NCI-H1417 (cell line): ENCODE measurements at regions not wholly inside any gene's neighbourhood (a gene's known extent, or its start where the extent isn't known, plus 50 kb on each side); places are given as distances from the start of the nearest gene placed in this dataset.

ENCODE experiments used
- DNase-seq, 3 experiments: peaks; one replicate each; lab custom pipeline; 2025; lab: John Stamatoyannopoulos, UW

- DNase-seq: no peak
Observed at GRCh38 chr18:78207942-78208341, 771.7 kb upstream of the SALL3 start.

- DNase-seq: no peak
Observed at GRCh38 chr18:78208461-78208860, 771.2 kb upstream of the SALL3 start.

DNA sequence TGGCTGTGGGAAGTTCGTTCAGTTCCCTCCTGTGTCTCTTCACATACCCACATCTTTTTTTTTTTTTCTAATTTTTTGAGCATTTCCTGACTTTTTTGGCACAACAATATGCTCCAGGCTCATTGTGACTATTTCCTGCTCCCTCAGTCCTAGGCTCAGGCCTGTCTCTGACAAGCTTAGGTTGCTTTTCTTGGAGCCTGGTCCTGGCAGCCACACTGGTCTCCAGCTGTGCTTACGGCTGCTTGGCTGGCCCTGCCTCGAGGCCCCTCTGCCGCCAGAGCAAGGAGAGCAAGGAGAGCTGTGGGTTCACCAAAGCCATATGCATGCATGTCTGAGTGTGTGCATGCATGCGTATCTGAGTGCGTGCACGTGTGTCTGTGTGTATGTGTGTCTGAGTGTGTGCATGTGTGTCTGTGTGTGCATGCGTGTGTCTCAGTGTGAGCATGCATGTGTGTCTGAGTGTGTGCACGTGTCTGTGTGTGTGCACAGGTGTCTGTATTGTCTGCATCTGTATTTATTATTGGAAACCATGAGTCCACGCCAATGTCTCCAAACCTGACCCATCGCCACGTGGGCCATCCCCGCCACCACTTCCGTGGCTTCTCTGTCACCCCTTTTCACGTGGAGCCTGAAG, 766.1 kb upstream of the SALL3 start:
- no peak for DNase-seq

DNA sequence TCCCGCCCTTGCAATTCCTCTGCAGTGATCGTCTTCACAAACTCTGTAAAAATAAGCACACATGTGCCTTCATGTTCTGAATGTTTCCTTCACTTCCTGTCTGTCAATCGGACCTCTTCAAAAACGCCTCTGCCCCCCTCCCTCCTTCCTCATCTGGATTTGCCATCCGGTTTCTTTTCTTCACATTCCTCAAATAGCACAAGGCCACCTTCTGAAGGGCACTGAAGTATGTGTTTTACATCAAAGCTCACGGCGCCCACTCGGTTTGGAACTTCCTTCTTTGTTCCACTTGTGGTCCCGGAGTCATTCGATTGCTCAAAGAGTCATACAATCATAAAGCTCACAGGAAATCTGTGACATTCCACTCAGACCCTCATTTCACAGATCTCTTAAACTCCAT, 758.1 kb upstream of the SALL3 start:
- DNase-seq: no peak

DNA sequence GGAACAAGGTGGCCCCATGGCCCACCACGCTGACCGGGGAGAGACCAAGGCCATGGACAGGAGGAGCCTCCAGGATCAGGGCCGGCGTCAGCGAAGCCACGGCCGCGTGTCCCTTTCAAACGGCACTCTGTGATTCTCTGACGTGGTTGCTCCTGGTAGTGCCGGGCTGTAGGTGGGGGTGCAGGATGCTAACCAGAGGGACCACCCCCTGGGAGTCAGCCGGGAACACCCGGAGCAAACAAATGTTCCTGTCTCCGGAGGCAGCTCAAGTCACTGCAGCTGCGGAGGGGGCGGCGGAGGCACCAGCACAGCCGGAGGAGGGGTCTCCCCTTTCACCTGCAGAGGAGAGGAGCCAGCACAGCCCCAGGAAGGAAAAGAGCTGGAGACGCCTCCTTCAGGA, 750.6 kb upstream of the SALL3 start:
- no peak for DNase-seq

GRCh38 chr18:78230911-78231310, 748.7 kb upstream of the SALL3 start:
- no peak for DNase-seq

DNA sequence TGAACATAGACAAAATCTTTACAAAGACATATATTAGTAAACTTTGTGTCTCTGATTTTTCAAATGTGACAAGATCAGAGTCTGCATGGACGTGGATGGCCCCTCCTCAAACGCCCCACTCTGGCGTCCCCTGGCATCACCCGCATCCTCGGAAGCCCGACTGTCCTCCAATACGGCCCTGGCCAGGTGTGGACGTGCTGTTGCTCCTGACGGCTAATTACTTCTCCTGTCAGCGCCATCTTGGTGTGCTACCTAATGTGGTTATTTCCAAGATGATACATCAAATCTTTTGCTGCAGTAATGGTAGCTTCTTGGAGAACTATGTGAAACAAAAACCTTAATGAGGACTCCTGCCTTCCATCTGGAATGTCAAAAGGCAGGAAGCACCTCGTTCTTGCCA, 747.4 kb upstream of the SALL3 start:
- no peak for DNase-seq

- no peak for DNase-seq
Observed at GRCh38 chr18:78237864-78238263, 741.8 kb upstream of the SALL3 start.

- DNase-seq: peak in 1 of 3 experiments; percentile 35
Observed at GRCh38 chr18:78238404-78239089, 741.1 kb upstream of the SALL3 start.

- no peak for DNase-seq
Observed at GRCh38 chr18:78239090-78239457, 740.5 kb upstream of the SALL3 start.

GRCh38 chr18:78240101-78240500, 739.5 kb upstream of the SALL3 start:
- no peak for DNase-seq

- DNase-seq: no peak
Observed at GRCh38 chr18:78240627-78241252, 738.9 kb upstream of the SALL3 start.

- DNase-seq: peak in 2 of 3 experiments; percentile 15 to 52
Observed at GRCh38 chr18:78241535-78242253, 737.9 kb upstream of the SALL3 start.

DNA sequence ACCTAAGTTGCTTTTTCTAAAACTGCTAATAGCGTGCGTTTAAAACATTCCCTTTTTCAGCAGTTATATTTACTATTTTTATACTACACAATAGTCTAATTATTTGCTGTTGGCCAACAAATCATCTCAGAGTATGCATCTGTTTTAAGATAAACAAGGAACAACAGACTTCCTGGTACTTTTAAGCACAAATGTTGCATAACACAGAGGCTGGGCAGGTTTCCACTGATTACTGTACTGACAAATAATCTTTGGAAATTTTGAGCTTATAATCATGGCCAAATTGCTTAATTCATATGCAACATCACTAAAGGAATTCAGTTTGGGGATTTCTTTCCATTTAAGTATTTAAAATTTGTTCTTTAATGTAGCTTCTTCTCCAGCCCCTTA, 737.4 kb upstream of the SALL3 start:
- peak in 1 of 3 experiments; percentile 52 for DNase-seq

- no peak for DNase-seq
Observed at GRCh38 chr18:78242806-78243205, 736.8 kb upstream of the SALL3 start.

DNA sequence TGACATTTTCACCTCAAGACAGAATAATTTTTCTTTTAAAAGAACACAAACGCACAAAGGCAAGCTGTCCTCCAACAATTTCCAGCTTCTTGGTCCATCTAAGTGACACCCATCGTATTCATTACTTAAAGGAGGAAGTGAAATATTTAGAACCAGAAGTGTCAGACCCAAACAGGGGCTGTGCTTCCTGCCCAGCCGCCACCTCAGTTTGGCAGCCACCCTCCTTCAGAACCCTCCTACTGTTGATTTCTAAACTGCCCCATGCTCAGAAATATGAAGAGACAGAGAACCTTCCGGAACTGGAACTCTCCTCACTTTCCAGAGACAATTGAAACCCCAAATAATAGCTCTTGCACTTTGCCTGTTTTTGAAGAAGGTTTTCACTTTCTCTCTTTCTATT, 734.8 kb upstream of the SALL3 start:
- DNase-seq: no peak

GRCh38 chr18:78245451-78245850, 734.2 kb upstream of the SALL3 start:
- no peak for DNase-seq

DNA sequence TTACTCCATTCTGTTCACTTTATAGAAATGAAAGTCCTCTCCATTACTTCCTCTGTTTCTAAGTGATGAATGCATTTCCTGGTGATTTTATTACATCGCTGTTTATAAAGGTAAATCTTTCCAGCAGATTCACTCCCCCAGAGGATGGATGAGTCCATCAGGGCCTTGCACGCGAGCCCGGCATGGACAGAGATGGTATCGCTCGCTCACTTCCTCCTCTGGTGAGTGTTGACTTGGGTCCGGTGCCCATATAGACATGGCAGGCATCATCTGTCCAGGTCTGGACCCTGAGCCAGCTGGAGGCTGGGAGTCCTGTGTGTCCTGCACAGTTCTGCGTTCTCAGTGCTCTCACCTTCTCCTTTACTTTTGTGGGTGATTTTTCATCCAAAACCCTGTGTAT, 733.6 kb upstream of the SALL3 start:
- no peak for DNase-seq

GRCh38 chr18:78246588-78246987, 733.0 kb upstream of the SALL3 start:
- no peak for DNase-seq

- no peak for DNase-seq
Observed at GRCh38 chr18:78247615-78248289, 731.9 kb upstream of the SALL3 start.

DNA sequence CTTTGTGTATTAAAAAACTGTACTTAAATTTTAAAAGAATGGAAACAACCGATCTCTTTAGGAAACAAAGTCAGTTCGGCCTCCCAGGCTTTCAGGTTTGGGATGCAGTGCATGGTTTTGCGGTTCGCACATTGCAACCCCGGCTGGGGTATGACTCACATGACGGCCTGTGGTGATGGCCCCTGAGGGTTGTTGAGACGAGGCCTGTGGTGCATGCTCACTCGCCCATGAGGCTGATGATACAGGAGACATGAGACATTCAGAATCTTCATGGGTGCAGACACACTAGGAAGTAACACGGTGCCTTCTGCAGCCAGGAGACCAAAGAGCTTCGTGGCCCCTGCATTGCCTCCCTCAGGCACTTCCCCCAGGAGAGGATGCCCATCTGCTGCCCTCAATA, 724.6 kb upstream of the SALL3 start:
- DNase-seq: no peak

GRCh38 chr18:78268226-78268988, 711.2 kb upstream of the SALL3 start:
- DNase-seq: no peak
